ENCODE measurements at regions not wholly inside any gene's neighbourhood (a gene's known extent, or its start where the extent isn't known, plus 50 kb on each side); places are given as distances from the start of the nearest gene placed in this dataset.

- no peak for DNase-seq (ENCODE audit: low spot score)
Observed at GRCh38 chr3:178059119-178059518, 477.1 kb upstream of the KCNMB2 start.

- DNase-seq (ENCODE audit: low spot score), result no peak
Observed at GRCh38 chr3:178059836-178060235, 476.4 kb upstream of the KCNMB2 start.

- DNase-seq (ENCODE audit: low spot score), result no peak
Observed at GRCh38 chr3:178060407-178060806, 475.8 kb upstream of the KCNMB2 start.

GRCh38 chr3:178062126-178062525 is 474.1 kb upstream of the KCNMB2 start:
- DNase-seq (ENCODE audit: low spot score), result no peak

GRCh38 chr3:178063461-178063860 is 472.8 kb upstream of the KCNMB2 start:
- DNase-seq (ENCODE audit: low spot score), result no peak

GRCh38 chr3:178067721-178068120 is 468.5 kb upstream of the KCNMB2 start:
- DNase-seq (ENCODE audit: low spot score), result no peak

- DNase-seq (ENCODE audit: low spot score), result peak; percentile 69
Observed at GRCh38 chr3:178072391-178073305, 463.6 kb upstream of the KCNMB2 start.

- DNase-seq (ENCODE audit: low spot score), result peak; percentile 30
Observed at GRCh38 chr3:178073366-178073765, 462.9 kb upstream of the KCNMB2 start.

- DNase-seq (ENCODE audit: low spot score), result no peak
Observed at GRCh38 chr3:178075344-178075743, 460.9 kb upstream of the KCNMB2 start.

- peak; percentile 65 for DNase-seq (ENCODE audit: low spot score)
Observed at GRCh38 chr3:178078953-178079352, 457.3 kb upstream of the KCNMB2 start.

GRCh38 chr3:178079966-178080365 is 456.3 kb upstream of the KCNMB2 start:
- DNase-seq (ENCODE audit: low spot score), result no peak

GRCh38 chr3:178082326-178082906 is 453.8 kb upstream of the KCNMB2 start:
- DNase-seq (ENCODE audit: low spot score), result no peak

GRCh38 chr3:178083906-178084866 is 452.1 kb upstream of the KCNMB2 start:
- DNase-seq (ENCODE audit: low spot score), result peak; percentile 64

GRCh38 chr3:178084938-178085816 is 451.1 kb upstream of the KCNMB2 start:
- peak; percentile 96 for DNase-seq (ENCODE audit: low spot score)

GRCh38 chr3:178085817-178086123 is 450.5 kb upstream of the KCNMB2 start:
- no peak for DNase-seq (ENCODE audit: low spot score)

- no peak for DNase-seq (ENCODE audit: low spot score)
Observed at GRCh38 chr3:178086144-178086825, 450.0 kb upstream of the KCNMB2 start.

GRCh38 chr3:178087376-178087775 is 448.9 kb upstream of the KCNMB2 start:
- no peak for DNase-seq (ENCODE audit: low spot score)

GRCh38 chr3:178088963-178089362 is 447.3 kb upstream of the KCNMB2 start:
- no peak for DNase-seq (ENCODE audit: low spot score)

- no peak for DNase-seq (ENCODE audit: low spot score)
Observed at GRCh38 chr3:178090899-178091298, 445.3 kb upstream of the KCNMB2 start.

- no peak for DNase-seq (ENCODE audit: low spot score)
Observed at GRCh38 chr3:178095522-178095921, 440.7 kb upstream of the KCNMB2 start.

- no peak for DNase-seq (ENCODE audit: low spot score)
Observed at GRCh38 chr3:178096955-178097354, 439.3 kb upstream of the KCNMB2 start.

All from cerebellar cortex (tissue), 1 donor.